A673 (cell line): ENCODE measurements at regions not wholly inside any gene's neighbourhood (a gene's known extent, or its start where the extent isn't known, plus 50 kb on each side); places are given as distances from the start of the nearest gene placed in this dataset.

Experiments
- BruUV-seq: library from RNA; stranded (reverse); fragments of 400-500 nt; replicated peaks from 2 replicates; lab custom pipeline; 2021; lab: Mats Ljungman, UMichigan
- CTCF ChIA-PET: fragments of 300-600 bp; sonication (Branson Sonifier 250); formaldehyde crosslinking; loops from one replicate; lab custom pipeline; 2022; ENCODE audit warnings: antibody characterized with exemption; lab: Charles Lee
- POLR2A ChIA-PET: fragments of 300-600 bp; sonication (Branson Sonifier 250); formaldehyde crosslinking; loops from one replicate; lab custom pipeline; 2022; ENCODE audit warnings: antibody characterized with exemption; ENCODE audit not compliant: low non-redundant PET; lab: Charles Lee
- DNase-seq: peaks from one replicate; pipeline ENCODE4 v3.0.0-alpha.2; 2015; ENCODE audit warnings: low spot score
- H3K27ac ChIP-seq: fragments of 200-600 bp; sonication (generic); 2 replicates; pipeline ENCODE4 v1.5.1; 2016; ENCODE audit warnings: mixed run types, low read depth, mild to moderate bottlenecking, mixed read lengths, antibody characterized with exemption, low read length; ENCODE audit not compliant: poor library complexity, severe bottlenecking
- H3K27me3 ChIP-seq: fragments of 200-600 bp; sonication (generic); replicated peaks from 2 replicates; pipeline ENCODE4 v1.6.1; 2017; ENCODE audit warnings: mixed run types, low read depth, mild to moderate bottlenecking, mixed read lengths, antibody characterized with exemption, low read length; ENCODE audit not compliant: insufficient read depth, poor library complexity
- H3K36me3 ChIP-seq: fragments of 200-600 bp; sonication (generic); 2 replicates; pipeline ENCODE4 v1.6.1; 2016; ENCODE audit warnings: mixed run types, mild to moderate bottlenecking, mixed read lengths, antibody characterized with exemption, low read length; ENCODE audit not compliant: insufficient read depth, poor library complexity, severe bottlenecking
- H3K4me1 ChIP-seq: fragments of 200-600 bp; sonication (generic); 2 replicates; pipeline ENCODE4 v1.6.1; 2017; ENCODE audit warnings: mixed run types, mild to moderate bottlenecking, mixed read lengths, antibody characterized with exemption, low read length; ENCODE audit not compliant: insufficient read depth, poor library complexity, severe bottlenecking
- H3K4me3 ChIP-seq: fragments of 200-600 bp; sonication (generic); 2 replicates; pipeline ENCODE4 v1.5.1; 2016; ENCODE audit warnings: low read depth, mixed run types, mild to moderate bottlenecking, mixed read lengths, low read length; ENCODE audit not compliant: poor library complexity, severe bottlenecking
- H3K9me3 ChIP-seq: fragments of 200-600 bp; sonication (generic); 2 replicates; pipeline ENCODE4 v1.6.1; 2016; ENCODE audit warnings: mixed run types, low read depth, mild to moderate bottlenecking, mixed read lengths, antibody characterized with exemption, low read length; ENCODE audit not compliant: poor library complexity, severe bottlenecking
- EZH2 ChIP-seq: fragments of 200-600 bp; sonication (generic); IDR thresholded peaks from 2 replicates; pipeline ENCODE4 v1.6.1; 2017; ENCODE audit warnings: borderline replicate concordance, low read depth, mild to moderate bottlenecking, mixed read lengths, antibody characterized with exemption, low read length; ENCODE audit not compliant: poor library complexity, severe bottlenecking
- intact Hi-C: fragments of 100-400 bp; cut with micrococcal nuclease; formaldehyde crosslinking; loops from one replicate; pipeline ENCODE4 v1.10.0; 2022; ENCODE audit not compliant: unreplicated experiment
- TF ChIP-seq, protein P1 (sequence below): fragments of 300-800, 200-600 bp; sonication (generic); conservative IDR thresholded peaks from 2 replicates; pipeline ENCODE4 v1.5.1; 2017; ENCODE audit warnings: low read depth, mild to moderate bottlenecking, antibody characterized with exemption, low read length, moderate library complexity, mixed read lengths

DNA sequence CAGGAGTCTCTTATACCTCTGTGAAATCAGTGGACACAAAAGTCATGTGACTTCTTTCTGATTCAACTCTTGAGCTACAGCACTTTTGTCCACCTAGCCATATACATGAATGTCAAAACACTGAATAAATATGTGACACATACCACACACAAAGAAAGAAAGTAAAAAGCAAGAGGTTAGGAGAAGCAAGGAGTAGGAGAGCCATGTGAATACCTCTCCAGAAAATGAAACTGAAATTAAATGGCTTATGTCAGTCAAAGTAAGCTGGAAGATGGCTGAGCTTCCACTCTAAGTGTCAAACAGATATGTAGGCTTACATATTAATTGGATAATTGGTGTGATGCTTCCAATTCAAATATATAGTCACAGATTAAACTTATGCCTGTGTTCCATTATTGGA, 1050.5 kb downstream of the BCL11A start:
- no TSS peak for BruUV-seq
- POLR2A ChIA-PET = no interaction called here
- Histone ChIP-seq H3K27ac (no peak overlapping the region), H3K4me3 (no peak overlapping the region), H3K36me3 (no peaks in the 10 kb centered on the region), H3K27me3 (no peaks in the 10 kb centered on the region), H3K9me3 (no peaks in the 10 kb centered on the region), H3K4me1 (no peaks in the 10 kb centered on the region)
- intact Hi-C loops = no loop called here
- CTCF ChIA-PET = no interaction called here
- DNase-seq = no peak
- TF ChIP-seq EZH2 = no peak
- TF ChIP-seq, protein P1, sequence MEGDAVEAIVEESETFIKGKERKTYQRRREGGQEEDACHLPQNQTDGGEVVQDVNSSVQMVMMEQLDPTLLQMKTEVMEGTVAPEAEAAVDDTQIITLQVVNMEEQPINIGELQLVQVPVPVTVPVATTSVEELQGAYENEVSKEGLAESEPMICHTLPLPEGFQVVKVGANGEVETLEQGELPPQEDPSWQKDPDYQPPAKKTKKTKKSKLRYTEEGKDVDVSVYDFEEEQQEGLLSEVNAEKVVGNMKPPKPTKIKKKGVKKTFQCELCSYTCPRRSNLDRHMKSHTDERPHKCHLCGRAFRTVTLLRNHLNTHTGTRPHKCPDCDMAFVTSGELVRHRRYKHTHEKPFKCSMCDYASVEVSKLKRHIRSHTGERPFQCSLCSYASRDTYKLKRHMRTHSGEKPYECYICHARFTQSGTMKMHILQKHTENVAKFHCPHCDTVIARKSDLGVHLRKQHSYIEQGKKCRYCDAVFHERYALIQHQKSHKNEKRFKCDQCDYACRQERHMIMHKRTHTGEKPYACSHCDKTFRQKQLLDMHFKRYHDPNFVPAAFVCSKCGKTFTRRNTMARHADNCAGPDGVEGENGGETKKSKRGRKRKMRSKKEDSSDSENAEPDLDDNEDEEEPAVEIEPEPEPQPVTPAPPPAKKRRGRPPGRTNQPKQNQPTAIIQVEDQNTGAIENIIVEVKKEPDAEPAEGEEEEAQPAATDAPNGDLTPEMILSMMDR = no peak

DNA sequence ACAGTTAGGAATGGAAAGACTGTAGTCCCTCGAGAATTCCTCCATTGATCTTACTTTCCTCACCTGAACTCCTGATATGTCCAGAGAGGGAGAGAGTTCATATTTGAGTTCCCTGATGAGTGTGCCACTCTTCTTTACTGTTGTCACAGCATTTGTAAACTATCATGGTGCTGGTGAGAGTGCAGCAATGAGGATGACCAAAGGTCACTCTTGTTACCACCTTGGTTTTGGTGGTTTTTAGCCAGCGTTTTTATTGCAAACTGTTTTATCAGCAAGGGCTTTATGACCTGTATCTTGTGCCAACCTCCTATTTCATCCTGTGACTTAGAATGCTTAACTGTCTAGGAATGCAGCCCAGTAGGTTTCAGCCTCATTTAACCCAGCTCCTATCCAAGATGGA, 1062.5 kb downstream of the BCL11A start:
- no peak for DNase-seq
- CTCF ChIA-PET = no interaction called here
- no peak overlapping the region for H3K27ac ChIP-seq
- intact Hi-C loops = no loop called here
- peaks cover 5% of the 10 kb centered on the region for H3K27me3 ChIP-seq
- no peaks in the 10 kb centered on the region for H3K4me1 ChIP-seq
- no TSS peak for BruUV-seq
- TF ChIP-seq, protein P1 = no peak
- no peak for TF ChIP-seq EZH2
- POLR2A ChIA-PET = no interaction called here
- no peaks in the 10 kb centered on the region for H3K9me3 ChIP-seq
- H3K36me3 ChIP-seq = no peaks in the 10 kb centered on the region
- H3K4me3 ChIP-seq = no peak overlapping the region

GRCh38 chr2:59490192-59490591, 1063.3 kb downstream of the BCL11A start:
- CTCF ChIA-PET = no interaction called here

More at GRCh38 chr2:59490192-59490591, 1063.3 kb downstream of the BCL11A start:
- no TSS peak for BruUV-seq
- Histone ChIP-seq H3K27ac (no peak overlapping the region), H3K4me3 (no peak overlapping the region), H3K27me3 (peaks cover 8% of the 10 kb centered on the region), H3K4me1 (no peaks in the 10 kb centered on the region), H3K9me3 (no peaks in the 10 kb centered on the region), H3K36me3 (no peaks in the 10 kb centered on the region)
- DNase-seq = no peak
- intact Hi-C loops = no loop called here
- TF ChIP-seq EZH2 = no peak
- TF ChIP-seq, protein P1 = no peak
- POLR2A ChIA-PET = no interaction called here
